Cardiac muscle cell (in vitro differentiated cells and primary cell): ENCODE measurements at regions not wholly inside any gene's neighbourhood (a gene's known extent, or its start where the extent isn't known, plus 50 kb on each side); places are given as distances from the start of the nearest gene placed in this dataset.

ENCODE experiments used
- DNase-seq, 2 donors: peaks; one replicate each; pipeline versions ENCODE4 v3.0.0 to v3.0.0-alpha.2; 2010 to 2017; ENCODE audit warnings: low read depth in 1 of 2, low spot score in 1 of 2
- H3K27ac ChIP-seq: fragments of 200-600 bp; sonication (generic); 2 replicates; pipeline ENCODE4 v1.5.1; 2016
- H3K27me3 ChIP-seq: fragments of 200-600 bp; sonication (generic); 2 replicates; pipeline ENCODE4 v1.6.0; 2016; ENCODE audit warnings: control low read depth
- H3K36me3 ChIP-seq: fragments of 200-600 bp; sonication (generic); 2 replicates; pipeline ENCODE4 v1.5.1; 2016; ENCODE audit warnings: control low read depth
- H3K4me1 ChIP-seq: fragments of 200-600 bp; sonication (generic); 2 replicates; pipeline ENCODE4 v1.8.1; 2017; ENCODE audit warnings: low read depth, mild to moderate bottlenecking, mixed run types
- H3K4me3 ChIP-seq: fragments of 200-600 bp; sonication (generic); 2 replicates; pipeline ENCODE4 v1.5.1; 2016; ENCODE audit warnings: mild to moderate bottlenecking
- H3K9me3 ChIP-seq: fragments of 200-600 bp; sonication (generic); 2 replicates; pipeline ENCODE4 v1.5.1; 2017; ENCODE audit warnings: low read depth, mild to moderate bottlenecking, control low read depth
- CTCF ChIP-seq: IDR thresholded peaks from 2 replicates; pipeline ENCODE4 v1.5.1; 2012; ENCODE audit warnings: low read depth, mild to moderate bottlenecking, low read length

GRCh38 chr16:75780669-75781068 lies 54.4 kb upstream of the CPHXL start:
- Histone ChIP-seq H3K27me3 (no peaks in the 10 kb centered on the region), H3K36me3 (no peaks in the 10 kb centered on the region), H3K27ac (no peak overlapping the region), H3K4me1 (no peaks in the 10 kb centered on the region), H3K9me3 (no peaks in the 10 kb centered on the region), H3K4me3 (no peak overlapping the region)
- no peak for TF ChIP-seq CTCF
- DNase-seq: no peak

GRCh38 chr16:75781683-75782343 lies 55.5 kb upstream of the CPHXL start:
- no peak for TF ChIP-seq CTCF
- no peaks in the 10 kb centered on the region for H3K4me1 ChIP-seq

GRCh38 chr16:75787440-75787839 lies 61.1 kb upstream of the CPHXL start:
- no peaks in the 10 kb centered on the region for H3K27me3 ChIP-seq
- no peak for DNase-seq
- H3K36me3 ChIP-seq: no peaks in the 10 kb centered on the region
- no peak overlapping the region for H3K27ac ChIP-seq
- H3K4me1 ChIP-seq: no peaks in the 10 kb centered on the region
- no peaks in the 10 kb centered on the region for H3K9me3 ChIP-seq
- TF ChIP-seq CTCF: no peak
- H3K4me3 ChIP-seq: no peak overlapping the region

More at GRCh38 chr16:75781683-75782343, 55.5 kb upstream of the CPHXL start:
- no peak for DNase-seq
- H3K9me3 ChIP-seq: no peaks in the 10 kb centered on the region
- no peaks in the 10 kb centered on the region for H3K27me3 ChIP-seq
- H3K36me3 ChIP-seq: no peaks in the 10 kb centered on the region
- no peak overlapping the region for H3K4me3 ChIP-seq
- no peak overlapping the region for H3K27ac ChIP-seq

GRCh38 chr16:75789237-75789636 lies 62.9 kb upstream of the CPHXL start:
- Histone ChIP-seq H3K4me3 (no peak overlapping the region), H3K36me3 (no peaks in the 10 kb centered on the region), H3K9me3 (no peaks in the 10 kb centered on the region), H3K27ac (no peak overlapping the region), H3K27me3 (no peaks in the 10 kb centered on the region), H3K4me1 (no peaks in the 10 kb centered on the region)
- DNase-seq: peak; percentile 61 to 65
- TF ChIP-seq CTCF: peak; percentile 78

GRCh38 chr16:75792771-75793492 lies 66.6 kb upstream of the CPHXL start:
- no peaks in the 10 kb centered on the region for H3K4me1 ChIP-seq
- no peak for DNase-seq
- no peaks in the 10 kb centered on the region for H3K36me3 ChIP-seq
- no peak for TF ChIP-seq CTCF
- no peak overlapping the region for H3K4me3 ChIP-seq
- no peaks in the 10 kb centered on the region for H3K9me3 ChIP-seq
- no peak overlapping the region for H3K27ac ChIP-seq
- no peaks in the 10 kb centered on the region for H3K27me3 ChIP-seq
